ENCODE measurements at regions not wholly inside any gene's neighbourhood (a gene's known extent, or its start where the extent isn't known, plus 50 kb on each side); places are given as distances from the start of the nearest gene placed in this dataset.

DNA sequence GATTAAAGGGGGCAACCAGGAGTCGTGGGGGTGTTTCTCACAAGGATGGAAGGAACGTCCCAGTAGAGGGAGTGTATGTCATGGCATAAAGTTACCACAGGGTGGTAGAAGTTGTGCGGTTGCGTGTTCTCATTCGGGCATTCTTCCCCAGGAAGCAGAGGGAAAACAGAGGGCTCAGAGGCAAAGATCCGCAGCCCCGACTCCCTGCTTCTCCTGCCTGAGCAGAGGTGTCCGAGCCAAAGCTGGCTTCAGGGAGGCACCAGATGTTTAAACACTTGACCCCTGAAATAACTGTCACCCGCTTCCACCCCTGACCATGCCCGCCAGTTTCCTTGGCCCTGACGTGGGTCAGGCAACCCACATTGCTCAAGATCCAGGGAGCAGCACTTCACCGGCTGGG, 83.7 kb downstream of the EN1 start:
- no peak for TF ChIP-seq POLR2A (IDR thresholded peaks at IDR 0.05; ENCODE audit: low read length)
- TF ChIP-seq GATA1 (IDR thresholded peaks at IDR 0.05; ENCODE audit: low read depth, low read length): no peak
